ENCODE measurements at regions not wholly inside any gene's neighbourhood (a gene's known extent, or its start where the extent isn't known, plus 50 kb on each side); places are given as distances from the start of the nearest gene placed in this dataset.

DNA sequence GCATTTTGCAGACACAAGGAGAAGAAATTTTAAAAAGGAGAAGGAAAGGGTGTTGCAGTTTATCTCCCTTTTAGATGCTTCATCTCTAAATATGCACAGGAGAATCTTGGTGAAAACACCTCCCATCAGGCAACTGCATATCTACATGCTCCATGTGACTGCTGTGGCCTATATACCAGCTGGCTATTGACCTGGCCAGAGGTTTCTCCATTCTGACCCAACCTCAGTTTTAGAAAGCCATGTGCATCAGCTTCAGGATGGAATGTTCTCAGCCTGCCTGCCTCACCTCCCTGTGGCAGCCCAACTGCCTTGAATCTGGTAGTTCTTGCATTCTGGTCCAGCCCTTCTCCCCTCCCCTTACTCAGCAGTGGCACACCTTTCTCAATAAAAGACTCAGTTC, 1958.8 kb upstream of the CELF4 start:
- no peak for DNase-seq

- DNase-seq: no peak
Observed at GRCh38 chr18:39523281-39523680, 1957.7 kb upstream of the CELF4 start.

GRCh38 chr18:39521164-39521563, 1955.6 kb upstream of the CELF4 start:
- no peak for DNase-seq

GRCh38 chr18:39519741-39520140, 1954.1 kb upstream of the CELF4 start:
- DNase-seq: no peak

DNA sequence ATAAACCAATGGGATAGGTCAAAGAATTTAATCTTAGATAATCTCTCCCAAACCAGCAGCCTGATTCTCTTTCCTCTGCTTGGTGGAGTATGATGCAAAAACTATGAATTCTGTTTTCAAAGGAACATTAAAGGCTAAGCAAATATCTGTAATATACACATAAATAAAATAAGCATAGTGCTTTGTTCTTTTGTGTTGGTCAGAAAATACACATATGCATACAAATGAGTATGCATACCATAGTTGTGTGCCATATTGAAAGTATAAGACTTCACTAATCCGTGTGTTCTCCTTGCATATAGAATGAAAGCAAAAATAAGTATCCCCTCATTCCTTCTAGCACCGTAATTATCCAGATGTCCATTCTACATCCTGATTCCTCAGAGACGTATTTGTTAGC, 1949.7 kb upstream of the CELF4 start:
- no peak for DNase-seq

- no peak for DNase-seq
Observed at GRCh38 chr18:39513186-39513585, 1947.6 kb upstream of the CELF4 start.

GRCh38 chr18:39506581-39507330, 1941.2 kb upstream of the CELF4 start:
- DNase-seq: no peak

DNA sequence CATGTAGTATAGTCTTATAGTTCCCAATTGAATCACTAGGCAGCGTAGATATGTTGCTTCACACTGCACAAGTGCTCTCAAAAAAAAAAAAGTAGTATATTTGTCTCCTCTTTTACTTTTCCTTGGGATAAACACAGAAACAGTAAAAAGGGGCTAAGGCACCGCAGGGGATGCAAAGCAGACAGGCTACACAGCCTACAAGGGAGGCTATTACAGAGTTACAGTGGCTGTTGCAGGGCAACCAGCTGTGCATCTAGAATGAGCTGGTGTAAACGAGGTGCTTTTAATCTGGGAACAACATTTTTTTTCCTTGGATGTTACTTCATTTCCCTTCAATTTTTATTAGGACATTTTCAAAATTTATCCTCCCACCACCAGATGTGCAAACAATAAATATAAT, 1934.7 kb upstream of the CELF4 start:
- DNase-seq: no peak

- no peak for DNase-seq
Observed at GRCh38 chr18:39497821-39498220, 1932.2 kb upstream of the CELF4 start.

DNA sequence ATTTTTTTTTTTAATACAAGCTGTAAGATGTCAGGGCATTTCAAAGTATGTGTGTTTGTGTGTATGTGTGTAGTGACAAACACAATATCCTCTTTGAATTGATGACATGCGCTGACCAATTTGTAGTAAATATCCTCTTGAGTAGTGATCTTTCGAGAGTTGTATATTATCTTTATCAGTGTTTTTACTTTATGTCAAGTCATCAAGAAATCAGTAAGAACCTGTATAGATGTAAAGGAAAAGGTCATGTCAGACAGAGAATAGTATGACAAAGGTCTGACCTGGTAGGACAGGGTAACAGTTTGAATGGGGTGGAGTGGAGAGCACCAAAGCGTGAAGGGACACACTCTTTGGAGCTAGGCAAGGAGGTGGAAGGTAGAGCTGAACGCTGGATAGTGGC, 1931.4 kb upstream of the CELF4 start:
- no peak for DNase-seq

DNA sequence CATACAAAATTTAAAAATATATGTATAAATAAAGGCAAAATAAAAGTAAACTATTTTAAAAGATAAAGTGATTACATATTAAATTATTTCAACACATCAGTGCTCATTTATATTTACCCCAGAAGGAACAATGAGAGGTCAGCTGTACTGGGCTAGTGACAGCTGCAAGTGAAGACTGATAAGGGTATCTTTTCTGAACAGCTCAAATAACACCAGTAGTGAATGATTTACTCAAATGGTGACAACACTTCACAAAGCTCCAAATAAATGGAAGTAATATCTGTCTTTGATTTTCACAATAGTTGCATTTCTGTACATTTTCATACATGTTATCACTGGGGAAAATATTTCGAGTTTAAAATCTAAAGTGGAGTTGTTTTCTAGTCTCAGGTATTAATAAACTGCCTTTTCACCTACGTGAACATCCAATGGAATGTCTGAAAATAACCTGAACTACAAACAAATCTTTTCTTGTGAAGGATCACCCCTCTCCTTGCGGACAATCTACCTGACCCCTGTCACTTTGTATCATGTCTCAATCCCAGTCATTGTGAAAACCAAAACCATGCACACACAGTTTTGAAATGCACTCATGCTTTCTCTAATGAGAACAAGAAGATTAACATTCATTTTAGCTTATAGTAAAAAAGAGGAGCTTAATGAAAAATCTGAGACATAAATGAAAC, 1928.8 kb upstream of the CELF4 start:
- DNase-seq: no peak

DNA sequence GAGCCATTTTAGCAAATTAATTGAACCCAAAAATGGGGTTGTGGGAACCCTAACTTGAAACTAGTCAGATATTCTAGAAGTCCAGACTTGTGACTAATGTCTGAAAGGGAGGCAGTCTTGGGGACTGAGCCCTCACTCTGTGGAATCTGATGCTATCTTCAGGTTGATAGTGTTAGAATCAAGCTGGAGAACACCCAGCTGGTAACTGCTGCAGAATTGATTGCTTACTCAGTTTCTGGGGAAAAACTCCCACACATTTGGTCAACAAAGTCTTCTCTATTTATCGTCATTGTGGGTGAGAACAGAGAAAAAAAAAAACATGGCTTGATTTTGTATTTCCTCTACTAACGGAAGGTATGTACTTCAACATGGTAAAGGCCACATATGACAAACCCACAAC, 1925.8 kb upstream of the CELF4 start:
- DNase-seq: no peak

GRCh38 chr18:39489431-39489830, 1923.8 kb upstream of the CELF4 start:
- DNase-seq: no peak

- DNase-seq: no peak
Observed at GRCh38 chr18:39487932-39488331, 1922.3 kb upstream of the CELF4 start.

DNA sequence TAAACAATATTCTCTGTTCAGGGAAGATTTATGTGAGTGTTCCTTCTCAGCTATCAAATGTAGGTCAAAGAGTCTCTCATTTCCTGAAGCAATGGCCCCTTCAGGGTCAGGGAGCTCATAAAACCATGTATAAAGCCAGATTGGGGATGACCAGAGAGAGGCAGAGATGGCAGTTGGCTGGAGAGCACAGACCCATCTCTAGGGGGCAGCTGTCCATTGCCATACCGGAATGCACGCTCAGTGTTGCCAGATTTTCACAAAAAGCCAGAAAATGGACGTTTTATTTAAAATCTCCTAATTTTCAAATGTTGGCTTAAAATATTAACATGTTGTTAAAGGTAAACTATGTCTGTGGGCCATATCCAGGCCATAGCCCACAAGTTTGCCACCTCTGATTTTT, 1920.7 kb upstream of the CELF4 start:
- DNase-seq: no peak

DNA sequence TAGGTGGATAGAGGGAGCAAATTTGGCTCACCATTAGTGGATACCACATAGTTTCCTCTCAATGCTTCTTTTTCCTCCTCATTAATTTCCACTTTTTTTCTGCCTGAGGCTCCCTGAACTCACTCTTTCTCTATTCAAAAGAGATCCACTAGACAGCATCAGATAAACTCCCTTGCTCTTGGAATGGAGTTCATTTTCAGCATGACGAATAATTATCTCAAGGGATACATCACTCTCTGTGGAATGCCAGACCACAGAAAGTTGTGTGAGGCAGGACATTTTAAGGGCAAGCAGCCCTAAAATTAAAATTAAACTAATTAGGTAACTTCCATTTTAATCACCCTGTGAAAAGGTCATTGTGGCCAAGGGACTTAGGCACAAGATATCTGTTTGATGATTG, 1920.1 kb upstream of the CELF4 start:
- no peak for DNase-seq

DNA sequence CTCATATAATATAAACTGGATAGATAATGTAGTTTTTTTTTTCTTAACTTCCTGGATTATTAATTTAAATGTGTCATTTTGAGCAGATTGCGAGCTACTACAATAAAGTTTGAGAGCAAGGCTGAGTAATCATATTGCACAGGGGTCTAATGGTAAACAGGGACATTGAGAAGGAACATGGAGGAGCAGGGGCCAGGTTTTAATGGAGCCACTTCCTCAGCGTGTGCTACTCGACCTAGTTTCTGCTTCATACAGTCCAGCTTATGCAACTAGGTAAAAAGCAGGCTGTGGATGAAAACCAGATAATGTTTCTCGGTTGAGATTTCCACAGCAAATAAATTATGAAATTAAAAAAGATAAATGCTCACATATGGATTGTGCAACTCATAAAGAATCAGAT, 1915.7 kb upstream of the CELF4 start:
- DNase-seq: no peak

GRCh38 chr18:39480494-39481195, 1915.0 kb upstream of the CELF4 start:
- no peak for DNase-seq

DNA sequence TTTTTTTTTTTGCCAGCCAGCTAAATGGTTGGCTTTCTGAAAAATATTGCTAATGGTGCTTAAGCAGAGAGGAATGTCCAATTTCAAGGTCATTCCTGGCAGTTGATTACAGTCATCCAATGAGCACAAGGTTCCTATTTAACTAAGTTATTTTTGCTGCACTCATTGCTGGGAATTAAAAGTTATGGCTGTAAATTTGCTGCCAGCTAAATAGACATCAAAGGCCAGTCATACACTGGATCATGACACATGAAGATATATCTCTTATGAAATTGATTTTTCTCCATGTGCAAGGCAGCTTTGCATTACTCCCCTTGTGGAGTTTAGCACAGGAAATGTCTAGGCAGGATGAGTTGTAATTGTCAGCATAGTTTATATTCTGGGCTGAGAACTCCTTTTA, 1898.4 kb upstream of the CELF4 start:
- no peak for DNase-seq

DNA sequence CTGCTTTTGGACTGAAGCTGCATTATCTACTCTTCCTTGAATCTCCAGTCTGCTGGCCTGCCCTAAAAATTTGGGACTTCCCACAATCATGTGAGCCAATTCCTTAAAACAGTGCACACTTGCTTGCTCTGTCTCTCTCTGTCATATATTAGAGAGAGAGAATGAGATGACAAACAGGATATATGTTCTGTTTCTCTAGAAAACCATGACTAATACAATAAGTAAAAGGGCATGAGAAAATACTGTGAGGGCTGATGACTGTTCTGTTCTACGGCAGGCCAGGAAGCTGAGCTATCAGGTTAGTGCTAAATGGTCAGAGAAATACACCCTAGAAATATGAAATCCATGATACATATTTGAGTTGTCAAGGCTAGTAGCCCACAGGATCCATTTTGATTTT, 1896.8 kb upstream of the CELF4 start:
- no peak for DNase-seq

GRCh38 chr18:39460136-39460535, 1894.5 kb upstream of the CELF4 start:
- DNase-seq: no peak

- DNase-seq: no peak
Observed at GRCh38 chr18:39455285-39455684, 1889.7 kb upstream of the CELF4 start.

- DNase-seq: no peak
Observed at GRCh38 chr18:39454866-39455265, 1889.3 kb upstream of the CELF4 start.

- peak; percentile 9 for DNase-seq
Observed at GRCh38 chr18:39453882-39454281, 1888.3 kb upstream of the CELF4 start.

Data from GDM1 (cell line).